NCI-H2227 treated with DMSO at 0.1 percent for 48 hours (cell line): ENCODE measurements at regions not wholly inside any gene's neighbourhood (a gene's known extent, or its start where the extent isn't known, plus 50 kb on each side); places are given as distances from the start of the nearest gene placed in this dataset.
"Not testable (repeated sequence)": the region's sequence is repeated elsewhere in the genome, so short reads cannot be mapped to it uniquely, and the experiment has no call there.

Source experiments
- DNase-seq: peaks from one replicate; lab custom pipeline; 2025; lab: John Stamatoyannopoulos, UW

DNA sequence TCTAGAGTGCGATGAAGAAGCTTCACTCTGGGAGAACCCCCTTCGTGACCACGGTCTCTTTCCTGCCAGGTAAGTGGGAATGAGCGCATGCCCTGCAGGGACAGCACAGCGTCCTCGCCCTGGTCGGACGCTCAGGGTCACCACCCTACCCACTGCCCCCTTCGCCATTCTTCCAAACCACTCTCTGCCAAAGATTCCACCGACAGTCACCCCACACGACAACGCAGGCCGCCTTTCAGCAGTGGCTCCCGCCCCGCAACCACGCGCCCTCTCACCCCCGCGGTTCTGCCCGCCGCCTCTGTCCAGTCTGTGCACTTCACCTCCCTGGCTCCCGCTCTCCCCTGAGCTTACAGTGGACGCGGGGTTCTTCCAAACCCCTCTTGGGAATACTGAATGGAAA lies 82.3 kb upstream of the FCGR1A start:
- not testable (repeated sequence) for DNase-seq

DNA sequence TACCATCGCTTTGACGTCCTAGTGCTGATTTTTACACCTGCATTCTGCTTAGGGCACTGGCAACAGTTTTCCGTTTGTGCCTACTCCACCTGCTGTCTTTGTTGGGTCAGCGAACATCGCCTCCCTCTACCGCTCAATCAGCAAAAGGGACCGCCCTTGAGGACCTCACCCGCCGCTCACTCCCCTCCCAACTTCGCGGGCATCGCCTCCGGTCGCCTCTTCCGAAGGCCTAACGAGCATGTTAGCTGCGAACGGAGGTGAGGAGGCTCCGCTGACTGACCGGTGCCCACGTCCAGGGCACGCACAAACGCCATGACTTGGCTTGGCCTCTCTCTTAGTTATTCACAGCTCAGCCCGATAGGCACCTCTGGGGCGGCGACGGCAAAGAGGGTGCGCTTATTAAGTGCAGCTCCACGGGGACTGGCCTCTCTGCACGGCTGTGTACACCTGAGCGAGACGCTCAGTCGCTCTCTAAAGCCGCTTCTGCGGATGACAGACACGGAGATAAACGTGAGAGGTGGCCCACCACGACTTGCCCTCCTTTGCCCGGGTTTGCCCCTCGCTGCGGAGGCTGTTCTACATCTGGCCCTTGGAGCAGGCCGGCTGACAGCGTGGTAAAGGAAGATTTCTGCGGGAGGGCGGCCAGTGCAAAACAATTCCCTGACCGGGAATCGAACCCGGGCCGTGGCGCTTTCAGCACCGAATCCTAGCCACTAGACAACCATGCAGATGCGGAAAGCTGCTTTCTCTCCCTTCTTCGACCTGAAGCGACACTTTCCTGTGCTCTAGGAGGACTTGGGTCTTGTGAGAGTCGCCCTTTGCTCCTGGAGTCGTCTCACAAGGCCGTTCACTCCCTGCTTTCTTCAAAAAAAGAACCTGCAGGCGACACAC lies 81.6 kb upstream of the FCGR1A start:
- not testable (repeated sequence) for DNase-seq

DNA sequence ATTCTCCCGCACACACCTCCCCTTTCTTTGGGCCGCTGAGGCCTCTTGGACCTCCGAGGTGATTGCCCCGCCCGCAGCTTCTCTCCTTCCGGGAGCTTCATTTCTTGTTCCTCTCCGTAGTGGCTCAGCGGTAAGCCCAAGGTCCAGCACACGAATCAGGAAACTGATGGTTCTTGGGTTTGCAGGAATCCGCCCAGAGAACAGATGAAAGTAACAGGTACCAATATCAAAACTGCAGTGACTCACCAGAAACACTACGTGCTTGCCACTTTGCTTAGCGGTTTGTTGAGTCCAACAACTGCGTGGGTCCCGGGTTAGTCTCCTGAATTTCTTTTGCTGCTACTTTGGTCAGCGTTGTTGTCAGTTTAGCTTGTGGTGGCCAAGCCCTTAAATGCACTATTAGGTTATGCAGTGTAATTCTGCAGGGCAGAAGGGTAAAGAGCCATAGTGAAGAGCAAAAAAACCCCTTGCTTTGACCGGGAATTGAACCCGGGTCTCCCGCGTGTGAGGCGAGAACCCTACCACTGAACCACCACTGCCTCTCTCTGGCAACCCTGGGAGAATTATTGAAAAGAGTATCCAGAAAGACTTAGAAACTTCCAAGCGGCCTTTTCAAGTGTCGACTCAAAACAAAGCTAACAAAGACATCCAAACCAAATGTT lies 74.2 kb upstream of the FCGR1A start:
- peak; percentile 90 for DNase-seq

DNA sequence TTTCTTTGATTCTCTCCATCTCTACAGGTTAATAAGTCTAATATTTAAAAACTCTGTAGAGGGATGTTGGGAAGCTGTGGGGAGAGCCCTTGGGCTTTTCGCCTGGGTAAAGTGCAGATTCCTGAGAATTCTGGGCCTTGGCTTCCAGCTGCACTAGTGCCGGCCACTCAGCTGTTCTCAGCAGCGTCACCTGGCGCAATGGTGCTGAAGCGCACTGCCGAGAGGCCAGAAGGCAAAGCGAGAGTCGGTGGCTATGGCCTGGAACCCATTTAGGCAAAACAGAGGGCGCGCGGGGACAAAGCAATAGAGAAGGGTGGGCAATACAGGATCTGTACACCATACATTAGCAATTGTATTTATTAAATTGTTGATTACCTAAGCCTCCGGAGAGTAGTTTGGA lies 70.8 kb upstream of the FCGR1A start:
- not testable (repeated sequence) for DNase-seq

DNA sequence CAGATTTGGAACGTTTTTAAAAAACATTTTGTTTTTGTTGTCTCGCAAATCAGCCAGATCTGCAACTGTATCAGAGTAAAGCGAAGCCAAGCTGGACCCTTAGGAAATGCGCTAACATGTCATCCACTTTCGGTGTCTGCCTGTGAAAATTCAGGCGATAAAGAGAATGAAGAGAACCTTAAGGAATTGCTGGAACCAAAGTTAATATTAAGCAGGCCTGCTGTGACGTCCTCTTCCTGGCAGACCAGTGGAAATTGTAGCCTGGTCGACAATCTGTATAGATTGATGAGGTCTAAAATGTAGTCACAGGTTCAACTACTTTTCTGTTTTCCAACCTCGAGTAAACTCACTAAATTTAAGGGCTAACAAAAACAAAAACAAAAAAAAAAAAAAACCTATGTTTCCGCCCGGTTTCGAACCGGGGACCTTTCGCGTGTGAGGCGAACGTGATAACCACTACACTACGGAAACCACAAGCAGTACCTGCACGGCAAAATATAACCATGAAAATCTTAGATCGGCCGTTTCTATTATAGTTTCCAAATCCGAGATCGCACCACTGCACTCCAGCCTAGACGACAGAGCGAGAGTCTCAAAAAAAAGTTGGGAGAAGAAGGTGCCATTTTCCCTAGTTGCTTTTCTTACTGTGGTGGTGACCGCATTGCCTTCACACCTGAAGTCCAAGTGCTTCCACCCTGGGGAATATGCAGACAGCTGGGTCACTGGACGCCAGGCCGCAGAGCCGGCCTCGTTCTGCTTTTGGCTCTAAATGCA lies 70.2 kb upstream of the FCGR1A start:
- peak; percentile 31 for DNase-seq

DNA sequence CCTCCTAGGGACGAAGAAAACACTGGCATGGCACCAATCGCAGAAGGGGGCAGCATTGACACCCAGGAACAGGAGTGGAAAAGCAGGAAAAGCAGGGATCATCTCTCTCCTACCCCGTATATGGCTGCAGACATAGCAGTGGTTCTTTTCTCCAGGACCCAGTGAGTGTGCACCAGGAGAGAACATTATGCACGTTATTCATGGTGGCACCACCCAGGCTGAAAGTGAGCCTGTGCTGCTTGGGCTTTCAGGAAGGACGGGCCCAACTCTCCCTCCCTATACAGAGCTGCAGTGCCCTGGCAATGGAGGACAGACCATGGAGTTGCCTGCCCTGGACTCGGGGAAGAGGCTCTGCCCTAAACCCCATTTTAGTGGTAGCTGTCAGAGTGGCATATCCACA lies 69.0 kb upstream of the FCGR1A start:
- DNase-seq = not testable (repeated sequence)

DNA sequence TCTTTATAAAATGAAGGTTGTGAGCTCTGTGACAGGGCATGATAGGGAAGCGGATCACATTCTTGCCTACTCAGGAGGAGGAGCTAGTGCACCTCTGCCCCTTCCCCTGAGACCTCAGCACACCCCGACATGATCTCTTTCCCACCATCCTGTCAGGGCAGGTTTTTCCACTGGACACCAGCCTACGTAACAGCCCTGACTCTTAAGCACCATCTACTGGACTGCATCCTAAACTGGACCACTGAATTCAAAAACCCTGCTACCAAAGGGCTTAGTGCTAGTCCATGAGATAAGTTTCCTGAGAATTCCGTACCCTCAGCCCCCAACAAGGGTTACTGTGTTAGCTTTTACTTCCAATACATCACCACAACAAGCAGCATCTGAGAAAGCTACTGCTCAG lies 68.5 kb upstream of the FCGR1A start:
- not testable (repeated sequence) for DNase-seq

DNA sequence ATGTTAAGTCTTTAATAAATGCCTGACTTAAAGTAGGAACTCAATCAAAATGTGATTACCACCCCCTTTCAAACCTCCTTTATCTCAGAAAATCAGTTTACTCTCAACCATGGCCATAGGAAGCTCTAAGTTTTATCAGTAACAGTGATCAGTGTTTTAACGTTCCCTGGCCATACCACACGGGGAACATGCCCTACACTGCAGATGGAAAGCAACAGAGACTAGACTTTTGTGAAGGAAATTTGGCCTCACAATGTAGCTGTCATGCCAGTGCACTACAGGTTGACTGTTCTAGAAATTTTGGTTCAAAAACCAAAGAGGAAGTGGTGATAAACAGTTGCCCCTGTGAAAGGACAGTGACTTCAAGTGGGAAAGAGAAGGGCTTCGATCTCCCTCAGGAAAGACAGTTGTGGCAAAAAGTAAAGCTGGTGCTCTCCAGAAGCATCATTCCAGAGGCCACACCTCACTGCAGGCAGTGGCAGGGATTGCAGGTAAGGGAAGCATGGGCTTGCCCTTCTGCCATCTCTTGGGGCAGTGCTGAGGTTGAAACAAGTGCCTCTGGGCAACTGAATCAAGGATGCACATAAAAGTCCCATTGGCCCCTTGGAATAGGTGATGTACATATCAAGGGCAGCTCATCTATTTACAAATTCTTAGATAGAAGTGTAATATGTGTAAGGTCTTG lies 57.7 kb upstream of the FCGR1A start:
- not testable (repeated sequence) for DNase-seq

DNA sequence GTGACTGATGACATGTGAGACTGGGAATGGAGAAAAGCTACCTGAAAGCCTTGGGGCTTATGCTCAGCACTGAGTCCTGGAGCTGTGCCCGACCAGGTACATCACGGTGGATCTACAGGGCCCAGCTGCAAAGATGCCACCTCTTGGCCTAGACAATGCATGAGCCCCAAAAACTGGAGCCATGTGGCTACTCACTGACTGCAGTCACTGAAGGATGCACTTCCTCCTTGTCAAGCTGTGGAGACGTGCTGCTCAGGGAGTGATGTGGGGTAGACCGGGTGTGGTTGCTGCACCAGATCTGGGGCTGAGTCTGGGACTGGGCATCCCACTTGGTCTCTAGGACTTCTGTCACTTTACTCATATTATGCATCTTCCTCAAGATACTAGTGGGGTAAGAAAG lies 55.8 kb upstream of the FCGR1A start:
- not testable (repeated sequence) for DNase-seq

DNA sequence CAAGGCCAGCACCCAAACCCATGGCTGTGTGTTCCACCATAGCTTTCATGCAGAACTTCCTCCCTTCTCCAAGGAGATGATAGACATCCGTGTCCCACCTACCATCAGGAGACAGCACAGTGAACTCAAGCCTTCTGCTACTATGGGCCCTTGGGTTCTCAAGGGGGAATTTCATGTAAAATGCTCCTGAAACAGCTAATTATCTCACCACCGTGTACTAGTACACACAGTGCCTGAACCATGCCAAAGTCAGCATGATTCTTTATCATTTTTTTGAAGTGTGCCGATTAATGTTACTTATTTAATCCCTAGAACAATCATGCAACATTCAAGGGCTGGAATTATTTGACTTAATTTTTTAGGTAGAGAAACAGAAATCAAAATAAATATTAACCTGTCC lies 53.9 kb upstream of the FCGR1A start:
- not testable (repeated sequence) for DNase-seq
